ENCODE measurements at regions not wholly inside any gene's neighbourhood (a gene's known extent, or its start where the extent isn't known, plus 50 kb on each side); places are given as distances from the start of the nearest gene placed in this dataset.

DNA sequence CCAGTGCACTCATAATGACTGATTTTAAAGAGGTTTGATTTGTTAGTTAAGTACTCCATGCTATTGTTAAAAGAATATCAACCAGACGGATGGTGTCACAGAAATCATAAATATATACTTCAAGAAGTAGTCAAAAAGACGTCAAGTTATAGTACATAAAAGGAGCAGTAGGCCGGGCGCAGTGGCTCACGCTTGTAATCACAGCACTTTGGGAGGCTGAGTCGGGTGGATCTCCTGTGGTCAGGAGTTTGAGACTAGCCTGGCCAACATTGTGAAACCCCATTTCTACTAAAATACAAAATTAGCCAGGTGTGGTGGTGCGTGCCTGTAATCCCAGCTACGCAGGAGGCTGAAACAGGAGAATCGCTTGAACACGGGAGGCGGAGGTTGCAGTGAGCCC lies 721.7 kb downstream of the JRKL start:
- intact Hi-C loops (cut with DNase I; ENCODE audit: low total_unique reads) = no loop called here

DNA sequence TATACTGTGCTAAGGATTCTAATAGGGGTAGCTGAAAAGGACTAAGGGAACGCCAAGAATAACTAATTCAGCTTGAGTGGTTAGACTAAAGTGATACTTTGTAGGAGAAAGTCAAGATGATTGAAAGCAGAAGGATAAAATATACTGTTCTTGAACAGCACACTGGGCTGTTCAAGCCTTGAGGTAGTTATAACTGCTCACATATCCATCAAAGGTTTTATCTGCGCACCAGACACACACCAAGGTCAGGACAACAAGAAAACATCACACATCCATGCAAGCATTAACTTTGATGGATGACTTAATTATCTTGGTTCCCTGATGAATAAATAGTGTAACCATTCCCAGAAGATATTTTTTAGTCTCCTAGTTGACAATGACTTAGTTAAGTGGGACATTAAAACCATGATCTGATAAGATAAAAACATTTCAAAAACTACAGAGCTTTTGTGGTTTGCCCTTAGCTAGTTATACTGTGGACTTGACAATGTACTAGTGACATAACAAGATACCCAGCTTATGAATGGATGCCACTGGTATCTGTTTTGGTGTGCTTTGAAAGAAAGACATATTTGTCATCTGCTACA lies 728.9 kb downstream of the JRKL start:
- Histone ChIP-seq H3K27me3 (replicated peaks in 1 of 7) (no peaks in the 10 kb centered on the region), H3K27ac (no peak overlapping the region), H3K9me3 (peaks cover 0 to 18% (median 0%) of the 10 kb centered on the region in 8 donors), H3K4me1 (no peaks in the 10 kb centered on the region), H3K36me3 (no peaks in the 10 kb centered on the region), H3K4me3 (no peak overlapping the region)
- DNase-seq = no peak
- 60 to 84% (median 73%) methylated on average over 2 of the region's 2 CpGs for WGBS, 5 donors
- intact Hi-C loops (cut with DNase I; ENCODE audit: low total_unique reads) = no loop called here
- TF ChIP-seq POLR2AphosphoS5 (IDR thresholded peaks at IDR 0.05) = no peak

More for the DNA sequence above, 721.7 kb downstream of the JRKL start:
- no peak for DNase-seq
- H3K4me3 ChIP-seq = no peak overlapping the region
- TF ChIP-seq, protein P1, sequence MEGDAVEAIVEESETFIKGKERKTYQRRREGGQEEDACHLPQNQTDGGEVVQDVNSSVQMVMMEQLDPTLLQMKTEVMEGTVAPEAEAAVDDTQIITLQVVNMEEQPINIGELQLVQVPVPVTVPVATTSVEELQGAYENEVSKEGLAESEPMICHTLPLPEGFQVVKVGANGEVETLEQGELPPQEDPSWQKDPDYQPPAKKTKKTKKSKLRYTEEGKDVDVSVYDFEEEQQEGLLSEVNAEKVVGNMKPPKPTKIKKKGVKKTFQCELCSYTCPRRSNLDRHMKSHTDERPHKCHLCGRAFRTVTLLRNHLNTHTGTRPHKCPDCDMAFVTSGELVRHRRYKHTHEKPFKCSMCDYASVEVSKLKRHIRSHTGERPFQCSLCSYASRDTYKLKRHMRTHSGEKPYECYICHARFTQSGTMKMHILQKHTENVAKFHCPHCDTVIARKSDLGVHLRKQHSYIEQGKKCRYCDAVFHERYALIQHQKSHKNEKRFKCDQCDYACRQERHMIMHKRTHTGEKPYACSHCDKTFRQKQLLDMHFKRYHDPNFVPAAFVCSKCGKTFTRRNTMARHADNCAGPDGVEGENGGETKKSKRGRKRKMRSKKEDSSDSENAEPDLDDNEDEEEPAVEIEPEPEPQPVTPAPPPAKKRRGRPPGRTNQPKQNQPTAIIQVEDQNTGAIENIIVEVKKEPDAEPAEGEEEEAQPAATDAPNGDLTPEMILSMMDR (IDR thresholded peaks at IDR 0.05 in 8 of 11, conservative IDR thresholded peaks at IDR 0.05 in 3 of 11) = no peak
- TF ChIP-seq POLR2AphosphoS5 (IDR thresholded peaks at IDR 0.05) = no peak
- no peaks in the 10 kb centered on the region for H3K4me1 ChIP-seq
- no peak overlapping the region for H3K27ac ChIP-seq
- no peaks in the 10 kb centered on the region for H3K36me3 ChIP-seq
- 86 to 95% (median 92%) methylated on average over 11 of the region's 11 CpGs for WGBS, 5 donors
- H3K9me3 ChIP-seq = peaks cover 0 to 12% (median 0%) of the 10 kb centered on the region in 8 donors
- no peaks in the 10 kb centered on the region for H3K27me3 ChIP-seq (replicated peaks in 1 of 7)

DNA sequence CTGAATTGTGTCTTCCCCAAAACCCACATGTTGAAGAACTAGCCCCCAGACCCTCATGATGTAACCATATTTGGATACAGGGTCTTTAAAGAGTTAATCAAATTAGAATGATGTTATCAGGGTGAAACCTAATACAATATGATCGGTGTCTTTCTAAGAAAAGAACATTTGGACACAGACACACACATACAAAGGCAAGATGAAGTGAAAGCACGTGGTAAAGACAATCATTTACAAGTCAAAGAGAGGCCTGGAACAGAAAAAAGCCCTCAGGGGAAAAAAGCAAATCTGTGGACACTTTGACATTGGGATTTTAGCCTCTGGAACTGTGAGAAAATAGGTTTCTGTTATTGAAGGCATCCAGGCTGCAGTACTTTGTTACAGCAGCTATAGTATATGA lies 733.4 kb downstream of the JRKL start:
- Histone ChIP-seq H3K4me3 (no peak overlapping the region), H3K4me1 (no peaks in the 10 kb centered on the region), H3K27me3 (replicated peaks in 1 of 7) (no peaks in the 10 kb centered on the region), H3K9me3 (peaks cover 0 to 34% (median 21%) of the 10 kb centered on the region in 8 donors), H3K27ac (no peak overlapping the region), H3K36me3 (no peaks in the 10 kb centered on the region)
- WGBS, 5 donors = 34 to 51% (median 47%) methylated on average over 2 of the region's 2 CpGs
- DNase-seq = no peak
- intact Hi-C loops (cut with DNase I; ENCODE audit: low total_unique reads) = no loop called here
- TF ChIP-seq POLR2A (IDR thresholded peaks at IDR 0.05) (no peak), POLR2AphosphoS5 (IDR thresholded peaks at IDR 0.05) (no peak)
- TF ChIP-seq, protein P1 (IDR thresholded peaks at IDR 0.05 in 8 of 11, conservative IDR thresholded peaks at IDR 0.05 in 3 of 11) = no peak

DNA sequence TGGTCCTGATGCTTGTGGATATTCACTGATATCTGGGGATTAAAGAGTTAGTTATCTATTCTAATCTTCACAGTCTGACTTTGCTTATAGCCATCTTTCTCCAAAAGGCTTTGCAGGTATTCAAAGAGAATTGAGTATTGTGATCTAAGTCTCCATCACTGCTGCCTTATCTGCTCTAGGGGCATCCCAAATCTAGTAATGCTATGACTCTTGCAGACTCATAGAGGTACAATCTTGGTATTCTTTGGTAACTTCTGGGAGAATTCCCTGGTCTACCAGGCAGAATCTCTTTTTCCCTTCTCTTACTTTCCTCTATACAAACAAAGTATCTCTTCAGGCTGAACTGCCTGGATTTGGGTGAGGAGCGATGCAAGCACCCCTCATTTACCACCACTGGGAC lies 746.3 kb downstream of the JRKL start:
- H3K27ac ChIP-seq = no peak overlapping the region
- WGBS, 5 donors = 80 to 96% (median 82%) methylated on average over 1 of the region's 1 CpG
- H3K27me3 ChIP-seq (replicated peaks in 1 of 7) = no peaks in the 10 kb centered on the region
- H3K36me3 ChIP-seq = no peaks in the 10 kb centered on the region
- TF ChIP-seq, protein P1 (IDR thresholded peaks at IDR 0.05 in 8 of 11, conservative IDR thresholded peaks at IDR 0.05 in 3 of 11) = no peak
- TF ChIP-seq POLR2AphosphoS5 (IDR thresholded peaks at IDR 0.05) (no peak), POLR2A (IDR thresholded peaks at IDR 0.05) (no peak)
- H3K4me1 ChIP-seq = no peaks in the 10 kb centered on the region
- no peak overlapping the region for H3K4me3 ChIP-seq
- no peak for DNase-seq
- peaks cover 0 to 58% (median 29%) of the 10 kb centered on the region in 8 donors for H3K9me3 ChIP-seq
- intact Hi-C loops (cut with DNase I; ENCODE audit: low total_unique reads) = no loop called here
